Keratinocyte (primary cell): ENCODE measurements at regions not wholly inside any gene's neighbourhood (a gene's known extent, or its start where the extent isn't known, plus 50 kb on each side); places are given as distances from the start of the nearest gene placed in this dataset.

Experiments used
- CTCF ChIP-seq, 3 experiments: IDR thresholded peaks in 1 of 3; conservative IDR thresholded peaks in 1 of 3; optimal IDR thresholded peaks in 1 of 3; 2 replicates in 2 of 3; 3 replicates in 1 of 3; pipeline versions ENCODE3 to v1.5.1; 2011; ENCODE audit warnings: low read length in 3 of 3, mild to moderate bottlenecking in 3 of 3, moderate library complexity in 2 of 3, control low read depth in 1 of 3, inconsistent platforms in 1 of 3; ENCODE audit not compliant: insufficient read depth in 2 of 3; ENCODE audit errors: extremely low read depth in 1 of 3
- EZH2 ChIP-seq: IDR thresholded peaks from one replicate; pipeline ENCODE4 v1.6.1; 2012; ENCODE audit warnings: inconsistent platforms, mild to moderate bottlenecking, low read length, moderate library complexity

- TF ChIP-seq EZH2 (no peak), CTCF (optimal IDR thresholded peaks at IDR 0.05 in 1 of 3, IDR thresholded peaks at IDR 0.05 in 1 of 3, conservative IDR thresholded peaks at IDR 0.05 in 1 of 3; ENCODE audit: extremely low read depth in 1 of 3, insufficient read depth in 2 of 3, low read length in 3 of 3) (no peak)
Observed at GRCh38 chr22:49008682-49009235, 818.9 kb downstream of the BRD1 start.
